ENCODE measurements at regions not wholly inside any gene's neighbourhood (a gene's known extent, or its start where the extent isn't known, plus 50 kb on each side); places are given as distances from the start of the nearest gene placed in this dataset.

- no peak for TF ChIP-seq NRF1 (IDR thresholded peaks at IDR 0.05; ENCODE audit: low read depth, low read length)
- TF ChIP-seq CBX8 (IDR thresholded peaks at IDR 0.05; ENCODE audit: borderline replicate concordance, low read depth, low read length), result no peak
- no peak for TF ChIP-seq MAX (IDR thresholded peaks at IDR 0.05)
- no peak for TF ChIP-seq SIX5 (IDR thresholded peaks at IDR 0.05; ENCODE audit: low read depth, low read length)
Measured at GRCh38 chr9:26603617-26604016, 289.0 kb downstream of the CAAP1 start (continued).
